GM18861 (cell line): ENCODE measurements at regions not wholly inside any gene's neighbourhood (a gene's known extent, or its start where the extent isn't known, plus 50 kb on each side); places are given as distances from the start of the nearest gene placed in this dataset.
"Not testable (repeated sequence)": the region's sequence is repeated elsewhere in the genome, so short reads cannot be mapped to it uniquely, and the experiment has no call there.

ENCODE experiments used
- ATAC-seq: cut with Tn5 transposase; IDR thresholded peaks from one replicate; pipeline ENCODE4 v1.9.1; 2021; ENCODE audit not compliant: unreplicated experiment

GRCh38 chr3:81198216-81198615 lies 563.2 kb downstream of the GBE1 start:
- ATAC-seq: no peak

GRCh38 chr3:81197386-81197785 lies 564.1 kb downstream of the GBE1 start:
- ATAC-seq: no peak

- no peak for ATAC-seq
Measured at GRCh38 chr3:81195478-81195877, 566.0 kb downstream of the GBE1 start.

GRCh38 chr3:81186412-81186811 lies 575.0 kb downstream of the GBE1 start:
- ATAC-seq: no peak

- ATAC-seq: not testable (repeated sequence)
Measured at GRCh38 chr3:81182086-81182875, 579.2 kb downstream of the GBE1 start.

GRCh38 chr3:81173514-81173913 lies 587.9 kb downstream of the GBE1 start:
- no peak for ATAC-seq

- no peak for ATAC-seq
Measured at GRCh38 chr3:81170298-81170697, 591.1 kb downstream of the GBE1 start.

GRCh38 chr3:81164806-81165205 lies 596.6 kb downstream of the GBE1 start:
- no peak for ATAC-seq

- ATAC-seq: no peak
Measured at GRCh38 chr3:81161851-81162250, 599.6 kb downstream of the GBE1 start.

- no peak for ATAC-seq
Measured at GRCh38 chr3:81161100-81161499, 600.3 kb downstream of the GBE1 start.

GRCh38 chr3:81154611-81155143 lies 606.8 kb downstream of the GBE1 start:
- no peak for ATAC-seq

GRCh38 chr3:81152156-81152555 lies 609.3 kb downstream of the GBE1 start:
- no peak for ATAC-seq

GRCh38 chr3:81132995-81133394 lies 628.5 kb downstream of the GBE1 start:
- ATAC-seq: no peak

- ATAC-seq: no peak
Measured at GRCh38 chr3:81105789-81106488, 655.5 kb downstream of the GBE1 start.

GRCh38 chr3:81105206-81105605 lies 656.2 kb downstream of the GBE1 start:
- ATAC-seq: no peak

GRCh38 chr3:81097889-81098288 lies 663.6 kb downstream of the GBE1 start:
- no peak for ATAC-seq

- no peak for ATAC-seq
Measured at GRCh38 chr3:81095956-81096355, 665.5 kb downstream of the GBE1 start.

- ATAC-seq: no peak
Measured at GRCh38 chr3:81094986-81095385, 666.5 kb downstream of the GBE1 start.

- ATAC-seq: no peak
Measured at GRCh38 chr3:81087607-81088006, 673.8 kb downstream of the GBE1 start.

GRCh38 chr3:81086348-81086747 lies 675.1 kb downstream of the GBE1 start:
- ATAC-seq: no peak

- ATAC-seq: no peak
Measured at GRCh38 chr3:81080608-81081007, 680.8 kb downstream of the GBE1 start.

- ATAC-seq: no peak
Measured at GRCh38 chr3:81072591-81072990, 688.9 kb downstream of the GBE1 start.
